K562 (cell line): ENCODE measurements at regions not wholly inside any gene's neighbourhood (a gene's known extent, or its start where the extent isn't known, plus 50 kb on each side); places are given as distances from the start of the nearest gene placed in this dataset.
"Not testable (repeated sequence)": the region's sequence is repeated elsewhere in the genome, so short reads cannot be mapped to it uniquely, and the experiment has no call there.

Experiments used
- CTCF ChIP-seq, 3 experiments: IDR thresholded peaks in 2 of 3; conservative IDR thresholded peaks in 1 of 3; 2 replicates each; pipeline ENCODE4 v1.5.1; 2011 to 2012; ENCODE audit warnings: low read length in 3 of 3, mild to moderate bottlenecking in 3 of 3, control low read depth in 2 of 3, improper control_type of control experiment in 1 of 3, inconsistent platforms in 1 of 3, low read depth in 1 of 3, mixed read lengths in 1 of 3, moderate library complexity in 1 of 3; ENCODE audit not compliant: insufficient read depth in 2 of 3
- ETV6 ChIP-seq, 3 experiments: fragments of 150-350 bp in 1 of 3; sonication (generic) in 1 of 3; formaldehyde crosslinking in 1 of 3; IDR thresholded peaks; 2 replicates each; pipeline versions ENCODE4 v1.6.1 to v1.8.0; 2014 to 2022; ENCODE audit warnings: borderline replicate concordance in 2 of 3, low read depth in 2 of 3, antibody characterized with exemption in 1 of 3, low read length in 1 of 3, mild to moderate bottlenecking in 1 of 3, missing genetic modification reagents in 1 of 3
- FOXM1 ChIP-seq, 2 experiments: fragments of 450-650 bp in 1 of 2; sonication (generic) in 1 of 2; formaldehyde crosslinking in 1 of 2; IDR thresholded peaks; 2 replicates each; pipeline versions ENCODE4 v1.6.1 to v1.9.0; 2017 to 2022; ENCODE audit warnings: low read depth in 2 of 2, mild to moderate bottlenecking in 2 of 2, missing genetic modification reagents in 1 of 2, moderate library complexity in 1 of 2
- MCM3 ChIP-seq: fragments of 450-650 bp; IDR thresholded peaks from 2 replicates; pipeline ENCODE4 v1.6.1; 2016
- POLR2A ChIP-seq: fragments of 450-650 bp; conservative IDR thresholded peaks from 2 replicates; pipeline ENCODE4 v1.6.1; 2016
- THRB ChIP-seq: fragments of 450-650 bp; formaldehyde crosslinking; conservative IDR thresholded peaks from 2 replicates; pipeline ENCODE4 v1.4.0; 2022; ENCODE audit warnings: mild to moderate bottlenecking, missing genetic modification characterization
- TF ChIP-seq, protein P1 (sequence below): fragments of 450-650 bp; IDR thresholded peaks from 2 replicates; pipeline ENCODE4 v1.6.1; 2017; ENCODE audit warnings: antibody characterized with exemption, mild to moderate bottlenecking
- TF ChIP-seq, protein P2 (sequence below): fragments of 450-650 bp; IDR thresholded peaks from 2 replicates; pipeline ENCODE4 v1.6.1; 2016
- TF ChIP-seq, protein P3 (sequence below): fragments of 250-450 bp; sonication (Bioruptor Pico); IDR thresholded peaks from 2 replicates; pipeline ENCODE4 v1.8.0; 2021; ENCODE audit warnings: mild to moderate bottlenecking, moderate library complexity

DNA sequence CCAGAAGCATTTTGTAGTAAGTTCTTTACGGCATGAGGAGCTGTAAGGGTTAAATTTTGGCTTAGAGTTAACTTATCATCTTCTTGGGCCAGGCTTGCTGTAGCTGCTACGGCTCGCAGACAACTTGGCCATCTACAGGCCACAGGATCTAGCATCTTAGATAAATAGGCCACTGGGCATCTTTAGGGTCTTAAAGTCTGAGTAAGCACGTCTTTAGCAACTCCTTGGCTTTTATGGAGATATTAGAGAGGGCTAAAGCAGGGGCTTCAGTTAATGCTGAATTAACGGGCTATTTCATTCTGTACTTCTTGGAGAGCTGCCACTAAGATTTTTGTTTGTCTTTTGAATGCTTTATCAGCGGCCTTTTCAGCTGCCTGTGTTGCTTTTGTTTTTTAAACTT is 129.0 kb downstream of the ART5 start:
- TF ChIP-seq, protein P1, sequence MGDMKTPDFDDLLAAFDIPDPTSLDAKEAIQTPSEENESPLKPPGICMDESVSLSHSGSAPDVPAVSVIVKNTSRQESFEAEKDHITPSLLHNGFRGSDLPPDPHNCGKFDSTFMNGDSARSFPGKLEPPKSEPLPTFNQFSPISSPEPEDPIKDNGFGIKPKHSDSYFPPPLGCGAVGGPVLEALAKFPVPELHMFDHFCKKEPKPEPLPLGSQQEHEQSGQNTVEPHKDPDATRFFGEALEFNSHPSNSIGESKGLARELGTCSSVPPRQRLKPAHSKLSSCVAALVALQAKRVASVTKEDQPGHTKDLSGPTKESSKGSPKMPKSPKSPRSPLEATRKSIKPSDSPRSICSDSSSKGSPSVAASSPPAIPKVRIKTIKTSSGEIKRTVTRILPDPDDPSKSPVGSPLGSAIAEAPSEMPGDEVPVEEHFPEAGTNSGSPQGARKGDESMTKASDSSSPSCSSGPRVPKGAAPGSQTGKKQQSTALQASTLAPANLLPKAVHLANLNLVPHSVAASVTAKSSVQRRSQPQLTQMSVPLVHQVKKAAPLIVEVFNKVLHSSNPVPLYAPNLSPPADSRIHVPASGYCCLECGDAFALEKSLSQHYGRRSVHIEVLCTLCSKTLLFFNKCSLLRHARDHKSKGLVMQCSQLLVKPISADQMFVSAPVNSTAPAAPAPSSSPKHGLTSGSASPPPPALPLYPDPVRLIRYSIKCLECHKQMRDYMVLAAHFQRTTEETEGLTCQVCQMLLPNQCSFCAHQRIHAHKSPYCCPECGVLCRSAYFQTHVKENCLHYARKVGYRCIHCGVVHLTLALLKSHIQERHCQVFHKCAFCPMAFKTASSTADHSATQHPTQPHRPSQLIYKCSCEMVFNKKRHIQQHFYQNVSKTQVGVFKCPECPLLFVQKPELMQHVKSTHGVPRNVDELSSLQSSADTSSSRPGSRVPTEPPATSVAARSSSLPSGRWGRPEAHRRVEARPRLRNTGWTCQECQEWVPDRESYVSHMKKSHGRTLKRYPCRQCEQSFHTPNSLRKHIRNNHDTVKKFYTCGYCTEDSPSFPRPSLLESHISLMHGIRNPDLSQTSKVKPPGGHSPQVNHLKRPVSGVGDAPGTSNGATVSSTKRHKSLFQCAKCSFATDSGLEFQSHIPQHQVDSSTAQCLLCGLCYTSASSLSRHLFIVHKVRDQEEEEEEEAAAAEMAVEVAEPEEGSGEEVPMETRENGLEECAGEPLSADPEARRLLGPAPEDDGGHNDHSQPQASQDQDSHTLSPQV = not testable (repeated sequence)
- TF ChIP-seq, protein P2, sequence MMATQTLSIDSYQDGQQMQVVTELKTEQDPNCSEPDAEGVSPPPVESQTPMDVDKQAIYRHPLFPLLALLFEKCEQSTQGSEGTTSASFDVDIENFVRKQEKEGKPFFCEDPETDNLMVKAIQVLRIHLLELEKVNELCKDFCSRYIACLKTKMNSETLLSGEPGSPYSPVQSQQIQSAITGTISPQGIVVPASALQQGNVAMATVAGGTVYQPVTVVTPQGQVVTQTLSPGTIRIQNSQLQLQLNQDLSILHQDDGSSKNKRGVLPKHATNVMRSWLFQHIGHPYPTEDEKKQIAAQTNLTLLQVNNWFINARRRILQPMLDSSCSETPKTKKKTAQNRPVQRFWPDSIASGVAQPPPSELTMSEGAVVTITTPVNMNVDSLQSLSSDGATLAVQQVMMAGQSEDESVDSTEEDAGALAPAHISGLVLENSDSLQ = not testable (repeated sequence)
- TF ChIP-seq, protein P3, sequence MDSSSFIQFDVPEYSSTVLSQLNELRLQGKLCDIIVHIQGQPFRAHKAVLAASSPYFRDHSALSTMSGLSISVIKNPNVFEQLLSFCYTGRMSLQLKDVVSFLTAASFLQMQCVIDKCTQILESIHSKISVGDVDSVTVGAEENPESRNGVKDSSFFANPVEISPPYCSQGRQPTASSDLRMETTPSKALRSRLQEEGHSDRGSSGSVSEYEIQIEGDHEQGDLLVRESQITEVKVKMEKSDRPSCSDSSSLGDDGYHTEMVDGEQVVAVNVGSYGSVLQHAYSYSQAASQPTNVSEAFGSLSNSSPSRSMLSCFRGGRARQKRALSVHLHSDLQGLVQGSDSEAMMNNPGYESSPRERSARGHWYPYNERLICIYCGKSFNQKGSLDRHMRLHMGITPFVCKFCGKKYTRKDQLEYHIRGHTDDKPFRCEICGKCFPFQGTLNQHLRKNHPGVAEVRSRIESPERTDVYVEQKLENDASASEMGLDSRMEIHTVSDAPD (CRISPR knock-in tag) = not testable (repeated sequence)
- TF ChIP-seq CTCF (IDR thresholded peaks at IDR 0.05 in 2 of 3, conservative IDR thresholded peaks at IDR 0.05 in 1 of 3; ENCODE audit: insufficient read depth in 2 of 3, low read depth in 1 of 3, low read length in 3 of 3) = 0 out of 6 replicates have a peak, but pooled peaks of 1 of the 3 experiments have one; percentile 3
- TF ChIP-seq MCM3; ETV6 (IDR thresholded peaks at IDR 0.05; ENCODE audit: borderline replicate concordance in 1 of 2, low read depth in 2 of 2, low read length in 1 of 2); ETV6 (CRISPR knock-in tag; IDR thresholded peaks at IDR 0.05; ENCODE audit: borderline replicate concordance); THRB (CRISPR knock-in tag); FOXM1 (IDR thresholded peaks at IDR 0.05; ENCODE audit: low read depth); FOXM1 (CRISPR knock-in tag; IDR thresholded peaks at IDR 0.05; ENCODE audit: low read depth); POLR2A: not testable (repeated sequence)
